ACC112 (cell line): ENCODE measurements at regions not wholly inside any gene's neighbourhood (a gene's known extent, or its start where the extent isn't known, plus 50 kb on each side); places are given as distances from the start of the nearest gene placed in this dataset.

Experiments used
- H2AFZ ChIP-seq: fragments of 200-600 bp; sonication (generic); one replicate; pipeline ENCODE4 v1.6.0; 2017; ENCODE audit warnings: antibody characterized with exemption, low read length; ENCODE audit not compliant: unreplicated experiment
- H3K27ac ChIP-seq: fragments of 200-600 bp; sonication (generic); 2 replicates; pipeline ENCODE4 v1.5.1; 2014; ENCODE audit warnings: low read depth, mild to moderate bottlenecking, antibody characterized with exemption, low read length, moderate library complexity
- H3K27me3 ChIP-seq: fragments of 200-600 bp; sonication (generic); 2 replicates; pipeline ENCODE4 v1.6.1; 2014; ENCODE audit warnings: mild to moderate bottlenecking, antibody characterized with exemption, low read length, moderate library complexity, mixed read lengths; ENCODE audit not compliant: insufficient read depth
- H3K36me3 ChIP-seq: fragments of 200-600 bp; sonication (generic); 2 replicates; pipeline ENCODE4 v1.6.1; 2016; ENCODE audit warnings: mild to moderate bottlenecking, antibody characterized with exemption, low read length, moderate library complexity, mixed read lengths; ENCODE audit not compliant: insufficient read depth
- H3K4me1 ChIP-seq: fragments of 200-600 bp; sonication (generic); one replicate; pipeline ENCODE4 v1.6.1; 2016; ENCODE audit warnings: low read length, mixed read lengths; ENCODE audit not compliant: insufficient read depth, unreplicated experiment, control insufficient read depth
- H3K4me3 ChIP-seq: fragments of 200-600 bp; sonication (generic); 2 replicates; pipeline ENCODE4 v1.5.1; 2014; ENCODE audit warnings: mild to moderate bottlenecking, low read depth, low read length
- H3K79me2 ChIP-seq: fragments of 200-600 bp; sonication (generic); one replicate; pipeline ENCODE4 v1.6.0; 2016; ENCODE audit warnings: low read length; ENCODE audit not compliant: control insufficient read depth, unreplicated experiment, insufficient read depth

- H3K4me1 ChIP-seq = no peaks in the 10 kb centered on the region
- no peaks in the 10 kb centered on the region for H3K27me3 ChIP-seq
- H3K79me2 ChIP-seq = no peaks in the 10 kb centered on the region
- no peak overlapping the region for H3K27ac ChIP-seq
- no peak overlapping the region for H3K4me3 ChIP-seq
- H3K36me3 ChIP-seq = no peaks in the 10 kb centered on the region
- no peak overlapping the region for H2AFZ ChIP-seq
Observed at GRCh38 chr13:107075576-107075975, 507.6 kb upstream of the ARGLU1 start.

- Histone ChIP-seq H3K36me3 (no peaks in the 10 kb centered on the region), H3K79me2 (no peaks in the 10 kb centered on the region), H3K27ac (no peak overlapping the region), H3K4me3 (no peak overlapping the region), H2AFZ (no peak overlapping the region), H3K27me3 (no peaks in the 10 kb centered on the region), H3K4me1 (no peaks in the 10 kb centered on the region)
Observed at GRCh38 chr13:107070792-107071191, 502.9 kb upstream of the ARGLU1 start.

- no peak overlapping the region for H3K27ac ChIP-seq
- H3K4me3 ChIP-seq = no peak overlapping the region
- no peaks in the 10 kb centered on the region for H3K4me1 ChIP-seq
- H3K36me3 ChIP-seq = no peaks in the 10 kb centered on the region
- no peaks in the 10 kb centered on the region for H3K79me2 ChIP-seq
- H3K27me3 ChIP-seq = no peaks in the 10 kb centered on the region
- H2AFZ ChIP-seq = no peak overlapping the region
Observed at GRCh38 chr13:107069108-107069776, 501.3 kb upstream of the ARGLU1 start.

GRCh38 chr13:107067381-107067780, 499.4 kb upstream of the ARGLU1 start:
- Histone ChIP-seq H2AFZ (no peak overlapping the region), H3K36me3 (no peaks in the 10 kb centered on the region), H3K27me3 (no peaks in the 10 kb centered on the region), H3K4me3 (no peak overlapping the region), H3K27ac (no peak overlapping the region), H3K79me2 (no peaks in the 10 kb centered on the region), H3K4me1 (no peaks in the 10 kb centered on the region)

GRCh38 chr13:107066355-107066754, 498.4 kb upstream of the ARGLU1 start:
- H3K27me3 ChIP-seq = no peaks in the 10 kb centered on the region
- H3K4me1 ChIP-seq = no peaks in the 10 kb centered on the region
- no peaks in the 10 kb centered on the region for H3K36me3 ChIP-seq
- no peak overlapping the region for H2AFZ ChIP-seq
- H3K79me2 ChIP-seq = no peaks in the 10 kb centered on the region
- no peak overlapping the region for H3K4me3 ChIP-seq
- H3K27ac ChIP-seq = no peak overlapping the region

GRCh38 chr13:107065036-107065435, 497.1 kb upstream of the ARGLU1 start:
- no peaks in the 10 kb centered on the region for H3K79me2 ChIP-seq
- H3K27me3 ChIP-seq = no peaks in the 10 kb centered on the region
- no peak overlapping the region for H3K27ac ChIP-seq
- H2AFZ ChIP-seq = no peak overlapping the region
- no peaks in the 10 kb centered on the region for H3K36me3 ChIP-seq
- no peaks in the 10 kb centered on the region for H3K4me1 ChIP-seq
- no peak overlapping the region for H3K4me3 ChIP-seq

GRCh38 chr13:107057028-107057631, 489.2 kb upstream of the ARGLU1 start:
- Histone ChIP-seq H2AFZ (no peak overlapping the region), H3K27ac (no peak overlapping the region), H3K36me3 (no peaks in the 10 kb centered on the region), H3K4me1 (no peaks in the 10 kb centered on the region), H3K79me2 (no peaks in the 10 kb centered on the region), H3K4me3 (no peak overlapping the region), H3K27me3 (no peaks in the 10 kb centered on the region)

- Histone ChIP-seq H2AFZ (no peak overlapping the region), H3K27ac (no peak overlapping the region), H3K4me3 (no peak overlapping the region), H3K79me2 (no peaks in the 10 kb centered on the region), H3K4me1 (no peaks in the 10 kb centered on the region), H3K27me3 (no peaks in the 10 kb centered on the region), H3K36me3 (no peaks in the 10 kb centered on the region)
Observed at GRCh38 chr13:107043021-107043956, 475.4 kb upstream of the ARGLU1 start.

GRCh38 chr13:107035778-107036177, 467.8 kb upstream of the ARGLU1 start:
- Histone ChIP-seq H3K27ac (no peak overlapping the region), H3K4me1 (no peaks in the 10 kb centered on the region), H3K36me3 (no peaks in the 10 kb centered on the region), H3K79me2 (no peaks in the 10 kb centered on the region), H3K27me3 (no peaks in the 10 kb centered on the region), H3K4me3 (no peak overlapping the region), H2AFZ (no peak overlapping the region)

GRCh38 chr13:107035186-107035585, 467.2 kb upstream of the ARGLU1 start:
- Histone ChIP-seq H3K27me3 (no peaks in the 10 kb centered on the region), H3K4me3 (no peak overlapping the region), H3K79me2 (no peaks in the 10 kb centered on the region), H2AFZ (no peak overlapping the region), H3K27ac (no peak overlapping the region), H3K4me1 (no peaks in the 10 kb centered on the region), H3K36me3 (no peaks in the 10 kb centered on the region)
